NCI-H146 (cell line): ENCODE measurements at regions not wholly inside any gene's neighbourhood (a gene's known extent, or its start where the extent isn't known, plus 50 kb on each side); places are given as distances from the start of the nearest gene placed in this dataset.
"Not testable (repeated sequence)": the region's sequence is repeated elsewhere in the genome, so short reads cannot be mapped to it uniquely, and the experiment has no call there.

Experiments used
- DNase-seq: peaks from one replicate; lab custom pipeline; 2025; lab: John Stamatoyannopoulos, UW

- no peak for DNase-seq
These were observed 52.5 kb upstream of the FBXO28 start for GRCh38 chr1:224061436-224061835.

DNA sequence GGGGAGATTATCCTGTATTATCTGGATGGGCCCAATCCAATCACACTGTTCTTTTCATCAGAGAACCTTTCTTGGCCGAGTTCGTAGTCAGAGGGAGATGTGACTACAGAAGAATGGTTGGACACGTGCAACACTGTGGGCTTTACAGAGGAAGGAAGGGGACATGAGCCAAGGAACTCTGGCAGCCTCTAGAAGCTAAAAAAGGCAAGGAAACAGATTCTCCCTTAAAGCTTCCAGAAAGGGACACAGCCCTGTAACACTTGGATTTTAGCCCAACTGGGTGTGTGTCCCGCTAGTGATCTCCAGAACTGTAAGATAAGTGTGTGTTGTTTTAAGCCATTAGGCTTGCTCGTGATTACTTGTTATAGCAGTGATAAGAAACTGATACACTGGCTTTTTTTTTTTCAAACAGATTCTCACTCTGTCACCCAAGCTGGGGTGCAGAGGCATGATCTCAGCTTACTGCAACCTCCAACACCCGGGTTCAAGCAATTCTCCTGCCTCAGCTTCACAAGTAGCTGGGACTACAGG is 53.9 kb upstream of the FBXO28 start:
- DNase-seq, result no peak

GRCh38 chr1:224058303-224058702 is 55.6 kb upstream of the FBXO28 start:
- DNase-seq, result no peak

GRCh38 chr1:224057461-224058199 is 56.3 kb upstream of the FBXO28 start:
- DNase-seq, result no peak

DNA sequence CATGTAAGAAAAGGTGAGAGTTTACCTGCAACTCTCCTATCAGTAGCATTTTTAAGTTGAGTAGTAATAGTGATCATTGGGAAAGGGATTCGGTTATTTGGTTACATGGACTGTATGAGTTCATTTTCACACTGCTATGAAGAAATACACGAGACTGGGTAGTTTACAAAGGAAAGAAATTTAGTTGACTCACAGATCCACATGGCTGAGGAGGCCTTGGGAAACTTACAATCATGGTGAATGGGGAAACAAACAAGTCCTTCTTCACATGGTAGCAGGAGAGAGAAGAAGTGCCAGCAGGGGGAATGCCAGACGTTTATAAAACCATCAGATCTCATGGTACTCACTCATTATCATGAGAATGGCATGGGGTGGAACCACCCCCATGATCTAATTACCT is 59.3 kb upstream of the FBXO28 start:
- no peak for DNase-seq

DNA sequence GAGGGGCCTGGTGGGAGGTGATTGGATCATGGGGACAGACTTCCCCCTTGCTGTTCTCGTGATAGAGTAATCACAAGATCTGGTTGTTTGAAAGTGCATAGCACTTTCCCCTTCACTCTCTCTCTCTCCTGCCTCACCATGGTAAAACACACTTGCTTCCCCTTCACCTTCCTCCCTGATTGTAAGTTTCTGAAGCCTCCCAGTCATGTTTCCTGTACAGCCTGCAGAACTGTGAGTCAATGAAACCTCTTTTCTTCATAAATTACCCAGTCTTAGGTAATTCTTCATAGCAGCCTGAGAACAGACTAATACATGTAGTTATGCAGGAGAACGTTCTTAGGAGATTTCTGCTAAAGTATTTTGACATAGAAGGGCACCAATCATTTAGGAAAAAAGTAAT is 59.9 kb upstream of the FBXO28 start:
- DNase-seq, result no peak

DNA sequence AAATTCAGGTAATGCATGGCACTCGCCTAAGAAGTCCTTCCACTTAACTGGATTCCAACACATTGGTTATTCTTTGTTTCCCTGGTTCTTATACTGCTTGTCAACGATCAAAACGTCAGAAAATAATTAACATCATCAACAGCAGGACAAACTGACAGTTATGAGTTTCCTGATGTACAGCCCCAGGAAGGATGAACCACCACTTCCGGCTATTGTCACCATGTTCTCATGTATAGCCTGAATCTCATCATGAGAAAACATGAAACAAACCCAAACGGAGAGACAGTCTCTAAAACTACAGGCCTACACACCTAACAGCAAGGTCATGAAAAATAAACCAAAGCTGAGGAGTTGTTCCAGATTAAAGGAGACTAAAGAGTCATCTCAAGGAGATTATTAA is 60.5 kb upstream of the FBXO28 start:
- no peak for DNase-seq

DNA sequence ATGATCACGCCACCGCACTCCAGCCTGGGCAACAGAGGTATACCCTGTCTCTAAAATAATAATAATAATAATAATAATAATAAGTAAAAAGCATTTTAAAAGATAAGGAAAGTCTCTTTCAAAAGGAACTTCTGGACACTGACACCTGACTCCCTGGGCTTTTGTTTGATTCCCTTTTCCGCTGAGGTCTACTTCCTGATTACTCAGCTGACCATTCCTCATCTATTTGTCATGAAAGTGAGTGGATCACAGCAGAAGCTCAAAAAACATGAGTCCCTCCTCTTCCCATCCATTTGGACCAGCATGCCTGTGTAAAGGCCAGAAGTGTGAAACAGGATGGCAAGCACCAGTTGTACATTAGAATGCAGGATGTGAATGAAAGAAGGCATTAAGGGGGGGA is 61.1 kb upstream of the FBXO28 start:
- DNase-seq, result peak; percentile 33

GRCh38 chr1:224051782-224052181 is 62.1 kb upstream of the FBXO28 start:
- DNase-seq, result not testable (repeated sequence)

- no peak for DNase-seq
These were observed 62.9 kb upstream of the FBXO28 start for GRCh38 chr1:224051086-224051406.

DNA sequence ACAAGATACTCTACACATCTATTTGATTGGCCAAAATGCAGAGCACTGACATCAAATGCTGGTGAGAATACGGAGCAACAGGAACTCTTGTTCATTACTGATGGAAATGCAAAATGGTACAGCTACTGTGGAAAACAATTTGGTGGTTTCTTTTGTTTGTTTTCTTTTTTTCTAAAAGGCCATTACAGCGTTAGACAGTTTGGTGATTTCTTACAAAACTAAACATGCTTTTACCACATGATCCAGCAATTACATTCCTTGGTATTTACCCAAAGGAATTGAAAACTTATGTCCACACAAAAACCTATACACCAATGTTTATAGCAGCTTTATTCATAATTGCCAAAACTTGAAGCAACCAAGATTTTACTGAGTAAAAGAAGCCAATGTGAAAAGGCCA is 66.4 kb upstream of the FBXO28 start:
- no peak for DNase-seq

DNA sequence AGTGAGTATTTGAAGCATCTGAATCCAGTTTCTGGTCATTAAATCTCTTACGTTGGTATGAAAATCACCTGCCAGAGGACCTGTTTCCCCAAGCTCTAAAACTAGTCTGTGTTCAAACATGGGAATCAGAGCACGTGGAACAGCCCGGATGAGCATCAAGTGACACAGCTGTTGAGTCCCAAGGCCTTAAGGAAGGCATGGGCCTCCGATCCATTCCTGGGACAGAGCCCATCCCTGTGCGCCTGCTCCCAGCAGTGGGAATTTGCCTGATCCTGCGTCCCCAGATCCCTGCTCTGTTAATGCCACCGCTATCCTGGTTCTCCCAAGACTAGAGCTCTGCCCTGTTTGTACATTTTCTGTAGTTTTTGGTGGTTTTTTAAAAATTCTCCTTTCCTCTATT is 68.4 kb upstream of the FBXO28 start:
- no peak for DNase-seq

- no peak for DNase-seq
These were observed 69.5 kb upstream of the FBXO28 start for GRCh38 chr1:224044420-224044819.

DNA sequence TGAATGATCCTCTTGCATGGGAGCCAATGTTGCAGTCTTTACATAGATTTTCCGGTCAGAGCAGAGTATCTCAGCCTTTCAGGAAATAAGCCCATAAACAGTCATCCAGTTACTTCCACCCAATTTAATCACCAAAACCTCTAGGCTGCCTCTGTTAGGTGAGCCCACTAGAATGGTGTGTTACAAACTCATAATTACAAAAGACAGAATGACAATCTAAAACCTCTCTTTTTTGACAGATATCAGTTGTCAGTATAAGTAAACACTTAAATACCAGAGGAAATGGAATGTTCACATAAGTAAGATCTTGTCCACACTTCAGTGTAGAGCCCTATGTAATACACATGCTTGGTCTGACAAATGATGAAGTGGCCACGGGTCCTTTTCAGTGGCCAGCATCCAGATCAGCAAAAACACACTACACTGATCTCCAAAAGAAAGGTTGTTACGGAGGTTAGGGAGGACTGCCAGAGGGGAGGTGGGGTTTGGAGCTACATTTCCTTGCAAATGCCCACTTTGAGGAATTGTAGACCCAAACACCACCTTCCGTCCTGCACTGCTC is 71.3 kb upstream of the FBXO28 start:
- DNase-seq, result peak; percentile 32

GRCh38 chr1:224041032-224041431 is 72.9 kb upstream of the FBXO28 start:
- DNase-seq, result no peak

GRCh38 chr1:224040423-224040822 is 73.5 kb upstream of the FBXO28 start:
- not testable (repeated sequence) for DNase-seq

GRCh38 chr1:224040006-224040405 is 73.9 kb upstream of the FBXO28 start:
- not testable (repeated sequence) for DNase-seq

DNA sequence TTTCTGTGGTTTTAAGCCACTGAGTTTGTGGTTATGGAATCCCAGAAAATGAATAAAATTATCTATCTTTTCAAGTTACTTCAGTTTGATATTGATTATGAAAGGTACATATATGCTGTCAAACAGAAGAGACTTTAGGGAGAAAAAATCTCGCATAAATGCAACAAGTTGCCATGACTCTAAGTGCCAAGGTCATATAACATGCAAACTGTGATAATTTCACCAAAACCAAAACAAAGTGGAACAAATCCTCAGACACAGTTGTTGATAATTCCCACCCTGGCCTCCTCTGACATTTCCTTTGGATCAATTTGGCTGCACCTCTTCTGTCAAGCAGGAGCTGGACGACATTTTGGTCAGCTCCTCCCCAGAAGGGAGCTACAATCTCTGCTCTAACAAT is 75.1 kb upstream of the FBXO28 start:
- not testable (repeated sequence) for DNase-seq

DNA sequence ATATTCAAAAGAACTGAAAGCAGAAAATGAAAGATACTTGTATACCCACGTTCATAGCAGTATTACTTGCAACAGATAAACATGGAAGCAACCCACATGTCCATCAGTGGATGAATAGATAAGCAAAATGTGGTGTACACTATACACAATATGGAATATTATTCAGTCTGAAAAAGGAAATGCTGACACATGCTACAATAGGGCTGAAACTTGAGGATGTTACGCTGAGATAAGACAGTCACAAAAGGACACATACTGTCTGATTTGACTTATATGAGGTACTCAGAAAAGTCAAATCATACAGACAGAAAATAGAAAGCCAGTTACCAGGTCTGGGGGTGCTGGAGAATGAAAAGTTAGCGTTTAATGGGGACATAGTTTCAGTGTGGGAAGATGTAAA is 76.5 kb upstream of the FBXO28 start:
- DNase-seq, result not testable (repeated sequence)

GRCh38 chr1:224032608-224033276 is 81.2 kb upstream of the FBXO28 start:
- not testable (repeated sequence) for DNase-seq

GRCh38 chr1:224031986-224032385 is 81.9 kb upstream of the FBXO28 start:
- not testable (repeated sequence) for DNase-seq

- not testable (repeated sequence) for DNase-seq
These were observed 83.7 kb upstream of the FBXO28 start for GRCh38 chr1:224030257-224030656.
